Activated T-cell treated with anti-CD3 and anti-CD28 coated beads, Interleukin-2, amount 50 U/mL, for 4 hours (primary cell): ENCODE measurements at regions not wholly inside any gene's neighbourhood (a gene's known extent, or its start where the extent isn't known, plus 50 kb on each side); places are given as distances from the start of the nearest gene placed in this dataset.

ENCODE experiments used
- ATAC-seq, 2 donors: fragments of 200-7000 bp; cut with Tn5 transposase; one replicate each; pipeline ENCODE4 v1.10.0; 2021
- DNase-seq: peaks from one replicate; pipeline ENCODE4 v3.0.0-alpha.2; 2020
- H3K27me3 Mint-ChIP-seq: one replicate; pipeline ENCODE4 v1.8.0; 2021; ENCODE audit warnings: low read depth, mixed read lengths
- H3K36me3 Mint-ChIP-seq: one replicate; pipeline ENCODE4 v1.8.0; 2022; ENCODE audit warnings: mixed read lengths; ENCODE audit not compliant: insufficient read depth
- H3K4me1 Mint-ChIP-seq: one replicate; pipeline ENCODE4 v1.8.0; 2021; ENCODE audit warnings: low read depth, mixed read lengths
- H3K4me3 Mint-ChIP-seq: one replicate; pipeline ENCODE4 v1.8.0; 2021; ENCODE audit warnings: mild to moderate bottlenecking, moderate library complexity, mixed read lengths
- H3K9me3 Mint-ChIP-seq: one replicate; pipeline ENCODE4 v1.8.0; 2021; ENCODE audit warnings: mixed read lengths

GRCh38 chr9:684054-684890 is 157.2 kb upstream of the DMRT1 start:
- Mint-ChIP-seq H3K4me3 (no peak overlapping the region), H3K4me1 (no peaks in the 10 kb centered on the region), H3K27me3 (no peaks in the 10 kb centered on the region), H3K9me3 (no peaks in the 10 kb centered on the region), H3K36me3 (peaks cover 2% of the 10 kb centered on the region)
- no peak for ATAC-seq
- DNase-seq: no peak

- no peaks in the 10 kb centered on the region for H3K27me3 Mint-ChIP-seq
- no peaks in the 10 kb centered on the region for H3K9me3 Mint-ChIP-seq
- ATAC-seq (no peak), DNase-seq (no peak)
- H3K36me3 Mint-ChIP-seq: peaks cover 2% of the 10 kb centered on the region
- H3K4me1 Mint-ChIP-seq: no peaks in the 10 kb centered on the region
- no peak overlapping the region for H3K4me3 Mint-ChIP-seq
Observed at GRCh38 chr9:684941-685340, 156.6 kb upstream of the DMRT1 start.

- H3K9me3 Mint-ChIP-seq: no peaks in the 10 kb centered on the region
- ATAC-seq: no peak
- no peaks in the 10 kb centered on the region for H3K4me1 Mint-ChIP-seq
- no peak overlapping the region for H3K4me3 Mint-ChIP-seq
- no peaks in the 10 kb centered on the region for H3K27me3 Mint-ChIP-seq
- DNase-seq: no peak
- H3K36me3 Mint-ChIP-seq: peaks cover 2% of the 10 kb centered on the region
Observed at GRCh38 chr9:686321-686813, 155.1 kb upstream of the DMRT1 start.

GRCh38 chr9:687034-687785 is 154.3 kb upstream of the DMRT1 start:
- Mint-ChIP-seq H3K9me3 (no peaks in the 10 kb centered on the region), H3K27me3 (no peaks in the 10 kb centered on the region), H3K4me3 (no peak overlapping the region), H3K36me3 (peaks cover 2% of the 10 kb centered on the region), H3K4me1 (no peaks in the 10 kb centered on the region)
- no peak for ATAC-seq
- no peak for DNase-seq

- ATAC-seq: no peak
- Mint-ChIP-seq H3K4me3 (no peak overlapping the region), H3K36me3 (peaks cover 2% of the 10 kb centered on the region), H3K27me3 (no peaks in the 10 kb centered on the region), H3K9me3 (no peaks in the 10 kb centered on the region), H3K4me1 (no peaks in the 10 kb centered on the region)
- no peak for DNase-seq
Observed at GRCh38 chr9:687994-688393, 153.5 kb upstream of the DMRT1 start.

- Mint-ChIP-seq H3K36me3 (peaks cover 2% of the 10 kb centered on the region), H3K27me3 (peaks cover 2% of the 10 kb centered on the region), H3K4me3 (no peak overlapping the region), H3K9me3 (no peaks in the 10 kb centered on the region), H3K4me1 (peaks cover 5% of the 10 kb centered on the region)
- ATAC-seq (no peak), DNase-seq (no peak)
Observed at GRCh38 chr9:690517-691111, 150.9 kb upstream of the DMRT1 start.

GRCh38 chr9:691825-692400 is 149.6 kb upstream of the DMRT1 start:
- ATAC-seq (no peak), DNase-seq (no peak)
- Mint-ChIP-seq H3K4me1 (peaks cover 5% of the 10 kb centered on the region), H3K4me3 (no peak overlapping the region), H3K9me3 (no peaks in the 10 kb centered on the region), H3K36me3 (no peaks in the 10 kb centered on the region), H3K27me3 (peaks cover 2% of the 10 kb centered on the region)

- peaks cover 5% of the 10 kb centered on the region for H3K4me1 Mint-ChIP-seq
- no peak overlapping the region for H3K4me3 Mint-ChIP-seq
Observed at GRCh38 chr9:692636-693129, 148.8 kb upstream of the DMRT1 start.

GRCh38 chr9:693201-694091 is 148.1 kb upstream of the DMRT1 start:
- H3K9me3 Mint-ChIP-seq: no peaks in the 10 kb centered on the region
- H3K27me3 Mint-ChIP-seq: peaks cover 2% of the 10 kb centered on the region
- DNase-seq (no peak), ATAC-seq (no peak)
- H3K36me3 Mint-ChIP-seq: no peaks in the 10 kb centered on the region
- H3K4me3 Mint-ChIP-seq: no peak overlapping the region
- peaks cover 5% of the 10 kb centered on the region for H3K4me1 Mint-ChIP-seq

More at GRCh38 chr9:692636-693129, 148.8 kb upstream of the DMRT1 start:
- Mint-ChIP-seq H3K9me3 (no peaks in the 10 kb centered on the region), H3K27me3 (peaks cover 2% of the 10 kb centered on the region), H3K36me3 (no peaks in the 10 kb centered on the region)
- DNase-seq (no peak), ATAC-seq (no peak)

GRCh38 chr9:694092-694402 is 147.4 kb upstream of the DMRT1 start:
- no peak for DNase-seq
- peaks cover 5% of the 10 kb centered on the region for H3K4me1 Mint-ChIP-seq
- H3K36me3 Mint-ChIP-seq: no peaks in the 10 kb centered on the region
- ATAC-seq: no peak
- H3K9me3 Mint-ChIP-seq: no peaks in the 10 kb centered on the region
- H3K4me3 Mint-ChIP-seq: no peak overlapping the region
- peaks cover 2% of the 10 kb centered on the region for H3K27me3 Mint-ChIP-seq

- Mint-ChIP-seq H3K36me3 (no peaks in the 10 kb centered on the region), H3K4me1 (peaks cover 5% of the 10 kb centered on the region), H3K27me3 (peaks cover 2% of the 10 kb centered on the region), H3K9me3 (no peaks in the 10 kb centered on the region), H3K4me3 (no peak overlapping the region)
- ATAC-seq (no peak), DNase-seq (no peak)
Observed at GRCh38 chr9:694403-695154, 146.9 kb upstream of the DMRT1 start.

GRCh38 chr9:695252-695651 is 146.2 kb upstream of the DMRT1 start:
- no peak for ATAC-seq

More at GRCh38 chr9:695252-695651, 146.2 kb upstream of the DMRT1 start:
- H3K27me3 Mint-ChIP-seq: peaks cover 2% of the 10 kb centered on the region
- no peaks in the 10 kb centered on the region for H3K36me3 Mint-ChIP-seq
- no peaks in the 10 kb centered on the region for H3K9me3 Mint-ChIP-seq
- H3K4me3 Mint-ChIP-seq: no peak overlapping the region
- no peak for DNase-seq
- H3K4me1 Mint-ChIP-seq: peaks cover 5% of the 10 kb centered on the region
